HG02571 (cell line): ENCODE measurements at regions not wholly inside any gene's neighbourhood (a gene's known extent, or its start where the extent isn't known, plus 50 kb on each side); places are given as distances from the start of the nearest gene placed in this dataset.

Experiments used
- ATAC-seq: cut with Tn5 transposase; IDR thresholded peaks from one replicate; pipeline ENCODE4 v1.9.1; 2021; ENCODE audit warnings: mild to moderate bottlenecking, moderate library complexity; ENCODE audit not compliant: unreplicated experiment

DNA sequence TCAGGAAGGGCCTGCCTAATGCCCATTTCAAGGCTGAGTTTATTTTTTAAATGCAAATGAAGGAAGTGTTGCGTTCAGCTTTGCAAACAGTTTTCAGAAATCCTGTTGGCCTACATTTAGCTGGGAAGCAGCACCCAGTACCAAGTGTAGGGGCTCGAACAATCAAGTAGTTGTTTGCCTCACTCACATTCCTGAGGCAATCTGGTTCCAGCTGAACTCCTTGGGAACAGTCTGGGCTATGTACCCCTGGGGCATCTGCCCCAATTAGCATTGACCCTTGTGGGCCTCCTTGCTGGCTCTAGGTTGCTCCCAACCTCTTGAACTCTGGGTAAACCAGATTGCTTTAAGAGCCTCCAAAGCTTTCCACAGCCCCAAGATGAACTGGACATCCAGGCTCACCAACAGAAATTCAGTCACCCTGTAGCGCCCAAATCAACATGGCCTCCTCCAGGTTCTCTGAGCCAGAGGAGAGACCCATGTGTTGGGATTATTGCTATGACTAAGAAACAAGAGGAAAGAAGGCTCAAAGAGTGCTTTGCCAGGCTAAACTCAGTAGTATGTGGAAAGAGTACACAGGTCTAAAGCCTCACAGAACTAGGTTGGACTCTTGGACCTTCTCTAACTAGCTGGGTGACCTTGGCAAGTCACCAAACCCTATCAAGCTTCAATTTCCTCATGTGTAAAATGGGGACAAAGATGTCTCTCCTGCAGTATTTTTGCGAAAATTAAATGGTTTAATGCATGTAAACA, 532.7 kb downstream of the SOX2 start:
- no peak for ATAC-seq

DNA sequence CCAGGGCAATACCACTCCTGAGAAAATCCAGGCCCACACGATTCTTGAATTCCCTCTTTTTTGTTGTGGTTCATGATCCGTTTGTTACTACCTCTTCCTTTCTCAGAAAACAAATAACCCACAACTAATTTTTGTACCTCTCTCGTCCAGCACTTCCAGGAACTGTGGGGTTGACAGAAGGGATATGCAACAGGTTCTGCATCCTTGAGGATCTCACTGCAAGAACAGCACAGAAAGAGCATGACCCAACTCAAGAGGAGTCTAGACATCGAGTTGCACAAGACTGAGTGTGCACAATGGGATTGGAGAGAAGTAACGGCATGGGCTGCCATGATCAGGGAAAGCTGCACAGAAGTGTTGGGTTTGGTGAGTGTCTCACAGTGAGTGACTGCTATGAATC, 533.3 kb downstream of the SOX2 start:
- no peak for ATAC-seq

DNA sequence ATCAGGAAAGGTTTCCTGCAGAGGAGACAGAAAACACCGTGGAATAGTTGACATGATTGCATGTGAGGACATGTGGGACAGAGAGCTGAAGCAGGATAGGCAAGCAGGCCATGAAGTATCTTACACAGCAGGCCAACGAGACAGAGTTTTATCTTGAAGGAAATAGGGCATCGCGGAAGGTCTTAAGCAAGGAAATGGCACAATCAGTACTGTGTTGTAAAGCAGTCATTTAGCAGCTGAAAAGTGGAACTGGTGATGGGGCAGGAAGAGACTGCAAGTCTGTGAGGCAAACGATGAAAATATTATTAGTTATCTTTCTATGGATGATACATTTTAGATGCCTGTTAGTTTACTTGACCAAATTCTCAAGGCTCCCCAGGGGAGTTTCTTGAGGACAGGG, 535.1 kb downstream of the SOX2 start:
- ATAC-seq, result no peak

DNA sequence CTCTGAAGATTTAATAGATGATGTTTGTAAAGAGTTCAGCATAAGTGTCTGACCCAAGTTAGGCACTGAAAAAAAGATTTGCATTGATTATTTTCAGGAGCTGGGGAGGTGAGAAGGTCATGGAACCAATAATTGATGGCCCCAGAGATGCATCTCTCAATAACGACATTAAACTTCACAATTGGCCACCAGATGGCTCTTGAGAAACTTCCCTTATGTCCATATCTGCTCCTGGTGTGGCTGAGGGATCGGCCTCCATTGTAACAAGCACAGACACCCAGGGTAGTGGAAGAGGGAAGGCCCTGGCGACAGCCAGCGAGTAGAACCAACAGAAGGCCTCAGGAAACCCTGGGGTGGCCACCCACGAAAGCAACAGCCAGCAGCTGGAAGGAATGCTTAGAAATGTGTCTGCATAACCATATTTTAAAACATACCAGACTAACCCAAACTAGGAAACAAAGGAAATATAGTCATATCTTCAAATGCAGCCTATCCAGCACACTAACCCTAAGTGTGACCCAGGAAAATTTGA, 536.7 kb downstream of the SOX2 start:
- ATAC-seq, result no peak

DNA sequence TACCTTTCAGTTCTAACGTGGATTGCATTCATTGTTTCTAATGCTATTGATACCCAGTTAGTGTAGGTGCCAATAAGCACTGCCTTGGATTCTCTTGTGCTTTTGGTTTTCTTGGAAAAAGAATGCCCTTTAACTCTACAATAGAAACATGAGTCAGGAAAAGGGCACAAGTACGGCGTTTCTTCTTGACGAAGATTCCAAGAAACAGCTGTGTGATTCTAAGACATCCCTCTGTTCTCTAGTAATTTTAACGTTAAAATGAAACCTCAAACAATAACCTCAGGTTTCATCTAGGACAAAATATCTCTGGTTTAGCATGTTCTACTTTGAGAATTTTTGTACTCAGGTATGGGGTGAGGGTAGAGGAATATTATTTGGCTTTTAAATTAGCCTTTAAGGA, 540.5 kb upstream of the ATP11B start:
- no peak for ATAC-seq

DNA sequence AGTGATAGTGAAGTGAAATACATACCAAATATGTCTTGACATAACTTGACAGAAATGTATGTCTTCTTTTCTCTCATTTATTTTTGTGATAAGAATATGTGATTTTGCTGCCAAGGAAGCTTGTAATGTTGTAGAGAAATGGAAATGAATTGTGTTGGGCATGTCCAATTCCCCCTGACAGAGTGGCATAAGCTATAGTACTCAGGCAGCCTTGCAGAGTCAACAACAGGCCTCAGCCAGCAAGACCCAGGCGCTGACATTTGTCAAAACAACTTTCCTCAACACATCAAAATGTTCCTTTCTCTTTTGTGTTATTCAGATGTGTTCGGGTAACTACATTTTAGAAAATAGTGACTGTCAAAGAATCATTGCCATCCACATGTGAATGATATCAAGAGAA, 538.1 kb upstream of the ATP11B start:
- ATAC-seq, result no peak

DNA sequence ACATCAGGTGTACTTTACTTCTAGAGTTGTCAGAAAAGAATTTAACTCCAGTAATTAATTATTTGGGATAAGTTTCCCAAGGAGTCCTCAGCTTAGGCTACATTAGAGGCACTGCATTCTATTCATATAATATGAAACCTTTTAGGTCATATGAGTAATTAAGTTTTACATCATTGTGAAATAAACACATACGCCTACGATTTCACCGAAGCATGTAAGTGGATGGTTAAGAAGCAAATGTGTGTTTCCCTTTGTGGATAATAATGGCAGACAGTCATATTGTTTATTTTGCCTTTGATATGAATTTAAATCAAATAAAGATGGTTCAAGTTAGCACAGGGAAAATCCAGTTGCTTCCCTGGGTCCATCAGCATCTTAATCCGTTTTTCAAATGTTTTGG, 535.9 kb upstream of the ATP11B start:
- no peak for ATAC-seq

DNA sequence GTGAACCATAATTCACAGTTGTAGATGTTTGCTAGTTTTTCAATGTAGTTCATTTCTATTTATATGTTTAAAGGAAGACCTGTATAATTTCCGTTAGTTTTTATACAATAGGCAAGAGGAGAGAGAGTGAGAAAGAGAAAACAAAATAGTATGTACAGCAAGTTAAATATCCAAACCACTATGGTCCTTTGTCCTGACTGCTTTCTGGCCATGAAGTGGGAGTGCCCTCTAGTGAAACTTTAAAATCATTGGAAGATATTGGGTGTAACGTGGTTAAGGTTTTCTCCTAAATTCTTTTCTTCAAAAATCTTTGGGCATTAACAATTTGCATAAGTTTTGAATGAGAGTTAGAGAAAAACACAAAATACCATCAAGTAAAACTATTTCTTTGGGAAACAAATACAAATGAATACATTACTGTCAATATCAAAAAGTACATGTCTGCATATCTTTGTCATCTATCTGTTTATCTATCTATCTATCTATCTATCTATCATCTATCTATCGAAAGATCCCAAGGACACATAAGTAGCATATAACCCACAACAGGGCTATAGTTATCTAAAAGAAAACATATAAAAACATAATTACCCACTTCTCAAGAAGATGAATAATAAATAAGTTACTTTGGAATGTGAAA, 534.6 kb upstream of the ATP11B start:
- ATAC-seq, result no peak

DNA sequence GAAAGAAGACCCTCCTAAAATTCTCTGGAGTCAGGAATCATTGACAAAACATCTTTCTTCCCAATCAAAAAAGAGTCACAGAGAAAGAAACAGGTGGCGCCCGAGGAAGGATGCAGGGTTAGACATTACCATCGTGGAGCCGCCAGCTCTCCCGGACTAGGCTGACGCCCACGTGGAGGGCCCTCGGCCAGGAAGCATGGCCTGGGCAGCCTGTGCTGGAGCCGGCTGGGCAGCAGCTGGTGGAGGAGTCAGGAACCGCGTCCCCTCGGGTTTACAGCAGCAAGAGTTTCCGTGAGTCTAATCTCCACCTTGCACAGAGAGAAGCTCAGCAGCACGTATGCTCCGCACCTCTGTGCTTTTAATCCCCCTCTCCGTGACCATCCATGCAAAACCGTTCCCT, 533.7 kb upstream of the ATP11B start:
- ATAC-seq, result no peak

DNA sequence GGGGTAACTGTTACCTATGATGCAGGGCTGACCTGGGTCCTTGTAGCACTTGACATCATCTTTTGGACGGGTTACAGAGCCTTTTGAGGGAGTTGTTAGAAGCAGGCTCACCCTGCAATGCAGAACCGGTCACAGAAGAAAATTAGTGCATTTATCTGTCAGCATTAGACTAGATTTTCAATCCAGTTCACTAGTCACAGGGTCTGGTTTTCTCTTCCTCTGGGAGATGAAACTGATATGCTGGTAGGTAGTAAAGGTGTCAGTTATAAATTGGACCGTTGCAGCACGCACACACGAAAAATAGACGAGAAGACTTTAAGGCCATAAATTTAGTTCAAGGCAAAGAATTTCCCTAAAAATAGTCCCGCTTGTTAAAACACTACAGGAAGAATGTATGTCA, 532.3 kb upstream of the ATP11B start:
- no peak for ATAC-seq

DNA sequence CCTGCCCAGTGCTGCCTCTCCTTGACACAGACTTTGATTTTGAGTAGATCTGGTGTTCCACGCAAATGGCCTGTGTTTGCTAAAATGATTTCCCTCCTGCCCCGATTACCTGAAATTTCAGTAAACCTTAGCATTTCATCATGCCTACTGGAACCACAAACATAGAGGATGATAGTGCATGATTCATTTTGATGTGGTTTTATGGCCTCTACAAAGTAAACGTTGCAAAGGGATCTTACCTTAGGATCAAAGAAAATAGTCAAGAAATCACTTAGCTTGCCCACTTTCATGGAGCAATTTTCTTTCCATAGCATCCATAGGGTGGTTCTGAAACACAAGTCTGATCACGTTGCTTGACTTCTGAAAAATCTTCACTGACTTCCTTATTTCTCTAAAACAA, 524.6 kb upstream of the ATP11B start:
- ATAC-seq, result no peak

DNA sequence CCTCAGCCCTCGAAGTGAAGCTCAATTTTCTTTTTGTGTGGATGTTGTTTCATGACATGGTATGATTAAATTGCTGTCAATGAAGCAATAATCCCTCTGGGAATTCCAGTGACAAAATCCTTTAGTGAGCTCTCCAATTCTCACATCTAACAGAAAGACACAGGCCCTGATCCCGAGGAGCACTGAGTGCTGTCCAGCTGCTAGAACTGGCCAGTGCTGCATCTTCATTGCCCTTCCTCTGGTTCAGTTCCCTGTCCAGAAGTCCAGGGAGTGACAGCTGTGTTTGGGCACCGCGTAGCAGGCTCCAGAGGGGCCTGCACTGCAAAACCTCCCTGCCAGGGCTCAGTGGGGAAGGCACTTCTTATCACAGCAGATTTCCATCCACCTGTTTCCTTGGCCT, 516.8 kb upstream of the ATP11B start:
- no peak for ATAC-seq

DNA sequence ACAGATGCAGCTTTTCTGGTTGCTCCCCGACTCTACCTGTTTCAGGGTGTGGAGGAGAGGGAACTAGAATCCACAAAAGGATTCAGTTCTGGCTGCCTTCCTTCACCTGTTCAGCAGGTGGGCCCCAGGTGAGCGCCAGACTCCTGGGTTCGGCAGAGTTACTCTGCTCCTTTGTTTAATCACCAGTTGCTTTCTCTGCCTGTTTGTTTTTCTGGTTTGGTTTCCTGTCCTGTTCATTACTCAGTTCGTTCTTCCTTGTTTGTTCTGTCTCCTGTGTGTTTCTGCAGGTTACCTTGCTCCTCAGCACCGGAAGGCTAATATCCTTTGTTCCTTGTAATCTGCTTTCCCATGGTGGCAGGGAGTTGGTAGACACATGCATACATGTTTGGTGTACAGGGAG, 508.5 kb upstream of the ATP11B start:
- no peak for ATAC-seq

DNA sequence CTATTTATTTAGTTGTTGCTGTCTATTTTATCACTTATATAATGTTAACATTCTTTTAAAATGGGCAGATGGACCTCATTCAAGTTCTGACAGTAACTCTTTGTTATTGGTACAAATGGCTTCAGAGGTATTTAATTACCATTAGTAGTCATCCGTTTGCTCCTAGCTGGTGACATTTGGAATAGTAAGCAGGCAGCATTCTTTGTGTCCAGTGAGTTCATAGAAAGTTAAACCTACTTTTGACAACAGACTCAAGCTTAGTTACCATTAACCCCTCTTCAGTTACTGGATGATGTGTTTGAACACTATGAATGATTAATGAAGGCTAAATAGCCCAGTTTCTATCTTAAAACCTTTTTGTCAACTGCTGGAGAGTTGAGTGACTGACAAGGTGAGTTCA, 500.7 kb upstream of the ATP11B start:
- ATAC-seq, result no peak

DNA sequence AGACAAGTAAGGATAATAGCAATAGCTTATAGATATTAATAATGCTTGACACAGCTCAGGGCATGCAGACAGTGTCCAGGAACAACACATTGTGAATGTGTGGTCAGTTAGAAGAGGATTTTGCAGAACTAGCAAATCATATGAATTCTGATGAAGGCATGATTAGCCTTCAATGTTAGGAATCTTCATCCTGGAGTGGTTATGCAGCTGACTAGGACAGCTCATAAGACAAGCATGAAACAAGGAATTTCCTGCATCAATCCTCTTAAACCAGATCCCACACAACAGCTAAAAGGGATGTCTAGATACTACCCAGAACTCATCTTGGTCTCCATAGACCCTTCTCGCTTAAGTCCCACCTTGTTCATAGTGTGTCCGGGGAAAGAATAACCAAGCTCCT, 499.0 kb upstream of the ATP11B start:
- ATAC-seq, result no peak

DNA sequence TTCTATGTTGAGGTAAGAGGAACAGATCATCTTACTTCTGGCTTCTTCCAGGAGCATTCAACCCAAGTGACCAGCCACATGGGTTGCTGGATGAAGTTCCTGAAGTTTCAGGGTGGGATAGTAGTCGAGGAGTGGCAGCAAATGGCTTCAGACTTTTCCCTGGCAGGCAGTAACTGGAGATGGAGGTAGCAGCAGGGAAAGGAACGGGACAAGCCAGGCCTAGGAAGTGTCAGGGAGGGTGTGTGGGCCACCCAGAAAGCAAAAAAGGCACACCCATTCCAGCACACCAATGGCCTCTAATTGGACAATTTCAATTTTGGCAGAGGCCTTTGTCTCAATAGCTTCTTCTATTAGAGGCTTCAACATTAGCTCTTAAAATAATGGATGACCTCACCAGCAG, 498.6 kb upstream of the ATP11B start:
- ATAC-seq, result no peak

DNA sequence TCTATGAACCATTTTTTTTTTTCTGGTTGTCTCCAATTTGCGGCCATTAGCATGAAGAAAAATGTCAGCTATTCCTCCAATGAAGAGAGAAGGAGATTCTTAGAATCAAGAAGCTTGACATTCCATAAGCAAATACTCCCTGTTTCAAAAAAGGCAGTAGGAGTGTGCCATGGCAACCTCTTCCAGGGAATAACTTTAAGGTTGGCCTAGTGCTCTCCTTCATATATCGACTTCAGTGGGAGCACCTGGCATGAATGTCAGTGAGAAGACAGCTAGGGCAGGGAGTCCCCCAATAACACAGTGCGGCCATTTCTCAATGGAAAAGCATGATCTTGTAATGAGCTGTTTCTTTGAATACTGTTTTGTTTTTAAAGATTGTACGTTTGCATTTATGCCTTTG, 493.0 kb upstream of the ATP11B start:
- no peak for ATAC-seq

DNA sequence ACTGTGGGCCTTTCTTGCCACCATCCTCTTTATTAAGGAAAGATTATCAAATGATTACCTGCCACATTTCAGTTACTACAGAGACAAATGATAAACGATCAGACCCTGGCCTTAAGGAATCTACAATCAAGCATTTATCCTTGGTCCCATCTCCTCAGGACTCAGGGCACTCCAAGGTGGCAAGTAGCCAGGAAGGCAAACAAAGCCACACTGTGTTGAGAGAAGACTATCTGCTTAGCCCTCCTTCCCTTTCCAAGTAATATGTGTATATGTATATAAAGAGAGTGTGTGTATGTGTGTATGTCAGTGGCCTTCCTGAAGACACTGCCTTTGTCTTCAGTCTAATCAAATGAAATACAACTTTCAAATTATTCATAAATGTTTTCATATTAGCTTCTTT, 490.1 kb upstream of the ATP11B start:
- ATAC-seq, result no peak

DNA sequence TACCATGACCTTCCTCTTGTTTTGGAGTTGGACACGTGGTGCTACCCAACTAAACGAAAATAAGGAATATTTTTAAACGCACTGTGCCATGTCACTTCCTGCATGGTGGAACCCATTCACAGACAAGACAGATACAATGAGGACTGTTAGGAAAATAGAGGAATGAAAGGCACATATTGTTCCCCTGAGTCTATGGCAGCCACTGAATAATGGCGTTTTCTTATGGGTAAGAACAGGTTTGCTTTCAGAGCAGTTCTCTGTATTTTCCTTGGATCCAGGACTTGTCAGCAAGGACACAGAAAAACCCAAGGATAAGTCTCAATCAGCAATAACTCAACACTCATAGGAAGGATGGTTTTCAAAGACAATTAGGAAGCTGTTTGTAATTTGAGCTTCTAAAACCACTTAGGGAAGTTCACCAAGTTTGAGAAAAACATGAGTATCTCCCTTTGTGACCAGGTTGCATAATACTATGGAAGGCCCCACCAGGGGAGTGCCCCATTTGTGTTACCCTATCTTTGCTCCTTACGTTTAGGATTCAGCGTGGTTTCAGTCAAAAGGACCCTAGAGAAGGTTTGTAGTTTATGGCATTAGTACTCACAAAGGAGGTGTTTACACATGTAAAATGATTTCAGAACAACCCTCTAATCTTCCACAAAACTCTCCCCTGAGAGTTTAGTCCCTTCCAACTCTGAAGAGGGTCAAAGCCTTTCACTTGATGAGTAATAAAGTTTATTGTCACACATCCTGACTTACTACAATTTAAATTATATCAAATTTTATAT, 487.2 kb upstream of the ATP11B start:
- ATAC-seq, result no peak

DNA sequence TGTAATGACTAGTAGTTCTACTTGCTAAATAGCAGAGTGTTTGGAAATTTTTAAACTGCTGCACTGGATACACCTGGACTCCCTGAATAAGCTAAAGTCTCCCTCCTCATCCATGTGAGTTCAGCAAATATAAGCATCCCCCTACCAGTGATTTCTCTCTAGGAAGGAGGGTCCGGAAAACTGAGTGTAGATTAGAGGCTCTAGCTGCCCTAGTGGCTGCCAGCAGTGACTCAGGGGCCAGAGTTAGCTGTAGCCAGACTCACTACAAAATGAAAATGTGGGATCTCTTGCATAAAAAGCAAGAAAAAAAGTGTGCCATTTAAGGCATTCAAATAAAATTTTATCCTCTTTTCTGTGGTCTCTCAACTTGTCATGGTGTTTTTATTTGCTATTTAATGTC, 485.0 kb upstream of the ATP11B start:
- no peak for ATAC-seq

DNA sequence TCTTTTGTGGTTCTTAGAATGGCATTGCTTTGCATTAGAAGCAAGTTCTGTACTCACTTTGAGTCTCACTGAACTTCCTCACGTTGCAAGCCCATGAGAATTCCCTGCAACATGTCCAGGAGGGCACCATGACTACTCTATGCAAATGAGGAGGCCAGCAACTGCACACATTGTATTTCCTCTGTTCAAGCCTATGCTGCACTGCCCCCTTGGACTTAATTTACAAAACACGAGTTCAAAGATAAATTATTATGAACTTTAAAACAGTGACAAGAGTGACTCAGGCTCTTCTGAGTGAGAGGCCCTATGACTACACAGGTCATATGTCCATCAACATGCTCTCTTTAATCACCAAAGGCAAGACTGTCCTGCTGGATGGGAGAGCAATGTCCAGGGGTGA, 484.2 kb upstream of the ATP11B start:
- no peak for ATAC-seq

DNA sequence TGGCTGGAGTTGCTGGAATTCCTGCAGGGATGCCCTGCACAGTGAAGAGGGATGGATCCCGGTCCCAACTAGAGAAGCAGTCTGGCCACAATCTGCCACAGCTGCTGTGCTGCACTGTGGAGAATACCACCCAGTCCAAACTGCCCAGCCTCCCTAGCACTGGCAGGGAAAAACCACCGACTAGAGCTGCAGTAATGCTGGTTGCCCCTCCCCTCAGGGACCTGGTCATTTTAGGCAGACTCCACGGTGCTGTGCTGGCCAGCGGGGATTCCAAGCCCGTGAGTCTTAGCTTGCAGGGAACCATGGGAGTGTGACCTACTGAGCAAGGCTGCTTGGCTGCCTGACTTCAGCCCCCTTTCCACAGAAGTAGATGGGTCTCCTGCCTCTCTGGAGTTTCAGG, 478.0 kb upstream of the ATP11B start:
- no peak for ATAC-seq
